ENCODE measurements at regions not wholly inside any gene's neighbourhood (a gene's known extent, or its start where the extent isn't known, plus 50 kb on each side); places are given as distances from the start of the nearest gene placed in this dataset.

GRCh38 chr7:8988267-8988666, 554.9 kb downstream of the NXPH1 start:
- Histone ChIP-seq H3K4me2 (ENCODE audit: low read length) (no peak overlapping the region), H4K20me1 (ENCODE audit: insufficient read depth, low read length) (no peaks in the 10 kb centered on the region), H3K9me3 (ENCODE audit: low read length) (no peaks in the 10 kb centered on the region), H3K27me3 (ENCODE audit: insufficient read depth, low read length) (no peaks in the 10 kb centered on the region), H3K27ac (ENCODE audit: low read depth, low read length, poor library complexity, severe bottlenecking) (no peak overlapping the region), H3F3A (ENCODE audit: insufficient read depth, low read length) (no peaks in the 10 kb centered on the region), H3K4me3 (ENCODE audit: low read depth, low read length, poor library complexity, severe bottlenecking) (no peak overlapping the region), H3K79me2 (ENCODE audit: insufficient read depth, low read length) (no peaks in the 10 kb centered on the region), H3K36me3 (ENCODE audit: insufficient read depth, low read length) (no peaks in the 10 kb centered on the region), H3K9me2 (ENCODE audit: low read depth, low read length) (no peaks in the 10 kb centered on the region), H3K9ac (ENCODE audit: low read length) (no peak overlapping the region), H2AFZ (ENCODE audit: low read length) (no peak overlapping the region), H3K4me1 (ENCODE audit: insufficient read depth, low read length, severe bottlenecking) (no peaks in the 10 kb centered on the region)
- no peak for TF ChIP-seq CTCF (IDR thresholded peaks at IDR 0.05; ENCODE audit: low read length)
- TF ChIP-seq EZH2 (IDR thresholded peaks at IDR 0.05; ENCODE audit: borderline replicate concordance, low read length), result no peak

- no peaks in the 10 kb centered on the region for H3K9me3 ChIP-seq (ENCODE audit: low read length)
- no peak for TF ChIP-seq CTCF (IDR thresholded peaks at IDR 0.05; ENCODE audit: low read length)
- TF ChIP-seq EZH2 (IDR thresholded peaks at IDR 0.05; ENCODE audit: borderline replicate concordance, low read length), result no peak
Observed at GRCh38 chr7:8991159-8991558, 557.8 kb downstream of the NXPH1 start.

GRCh38 chr7:8998762-8999161, 565.4 kb downstream of the NXPH1 start:
- Histone ChIP-seq H4K20me1 (ENCODE audit: insufficient read depth, low read length) (no peaks in the 10 kb centered on the region), H3K4me1 (ENCODE audit: insufficient read depth, low read length, severe bottlenecking) (no peaks in the 10 kb centered on the region), H3K9me2 (ENCODE audit: low read depth, low read length) (no peaks in the 10 kb centered on the region), H3K9ac (ENCODE audit: low read length) (no peak overlapping the region), H3K27me3 (ENCODE audit: insufficient read depth, low read length) (no peaks in the 10 kb centered on the region), H2AFZ (ENCODE audit: low read length) (no peak overlapping the region), H3K27ac (ENCODE audit: low read depth, low read length, poor library complexity, severe bottlenecking) (no peak overlapping the region), H3K4me3 (ENCODE audit: low read depth, low read length, poor library complexity, severe bottlenecking) (no peak overlapping the region), H3F3A (ENCODE audit: insufficient read depth, low read length) (no peaks in the 10 kb centered on the region), H3K79me2 (ENCODE audit: insufficient read depth, low read length) (no peaks in the 10 kb centered on the region), H3K9me3 (ENCODE audit: low read length) (no peaks in the 10 kb centered on the region), H3K4me2 (ENCODE audit: low read length) (no peak overlapping the region), H3K36me3 (ENCODE audit: insufficient read depth, low read length) (no peaks in the 10 kb centered on the region)
- no peak for TF ChIP-seq CTCF (IDR thresholded peaks at IDR 0.05; ENCODE audit: low read length)
- no peak for TF ChIP-seq EZH2 (IDR thresholded peaks at IDR 0.05; ENCODE audit: borderline replicate concordance, low read length)

More at GRCh38 chr7:8991159-8991558, 557.8 kb downstream of the NXPH1 start:
- no peak overlapping the region for H3K4me2 ChIP-seq (ENCODE audit: low read length)
- no peaks in the 10 kb centered on the region for H3K9me2 ChIP-seq (ENCODE audit: low read depth, low read length)
- H3K9ac ChIP-seq (ENCODE audit: low read length), result no peak overlapping the region
- H4K20me1 ChIP-seq (ENCODE audit: insufficient read depth, low read length), result no peaks in the 10 kb centered on the region
- H3F3A ChIP-seq (ENCODE audit: insufficient read depth, low read length), result no peaks in the 10 kb centered on the region
- no peak overlapping the region for H2AFZ ChIP-seq (ENCODE audit: low read length)
- no peak overlapping the region for H3K4me3 ChIP-seq (ENCODE audit: low read depth, low read length, poor library complexity, severe bottlenecking)
- H3K4me1 ChIP-seq (ENCODE audit: insufficient read depth, low read length, severe bottlenecking), result no peaks in the 10 kb centered on the region
- H3K36me3 ChIP-seq (ENCODE audit: insufficient read depth, low read length), result no peaks in the 10 kb centered on the region
- no peaks in the 10 kb centered on the region for H3K27me3 ChIP-seq (ENCODE audit: insufficient read depth, low read length)
- no peaks in the 10 kb centered on the region for H3K79me2 ChIP-seq (ENCODE audit: insufficient read depth, low read length)
- H3K27ac ChIP-seq (ENCODE audit: low read depth, low read length, poor library complexity, severe bottlenecking), result no peak overlapping the region

Data from OCI-LY1 (cell line).